IMR-90 (cell line): ENCODE measurements at regions not wholly inside any gene's neighbourhood (a gene's known extent, or its start where the extent isn't known, plus 50 kb on each side); places are given as distances from the start of the nearest gene placed in this dataset.
A peak's percentile ranks its signal among the peaks of the same experiment; 100 is the strongest.

Experiments
- ATAC-seq: fragments of 200-7000 bp; cut with Tn5 transposase; 2 replicates; pipeline ENCODE4 v1.9.1; 2020; ENCODE audit warnings: low read depth, mild to moderate bottlenecking, moderate library complexity
- BruUV-seq: library from RNA; stranded (reverse); fragments of 400-500 nt; replicated peaks from 2 replicates; lab custom pipeline; 2021; lab: Mats Ljungman, UMichigan
- CTCF ChIA-PET: fragments of 300-600 bp; formaldehyde crosslinking; extraction: SDS; loops from one replicate; lab custom pipeline; 2021; ENCODE audit warnings: antibody characterized with exemption; lab: Yijun Ruan, JAX
- POLR2A ChIA-PET: fragments of 300-600 bp; sonication (Branson Sonifier 250); formaldehyde crosslinking; loops from one replicate; lab custom pipeline; 2022; ENCODE audit warnings: antibody characterized with exemption; ENCODE audit not compliant: unreplicated experiment; lab: Charles Lee
- DNase-seq: peaks from one replicate; pipeline ENCODE4 v3.0.0; 2013
- H2AFZ ChIP-seq: replicated peaks from 2 replicates; pipeline ENCODE3; 2013; ENCODE audit warnings: low read length, mild to moderate bottlenecking; ENCODE audit not compliant: poor library complexity
- H2AK5ac ChIP-seq: 2 replicates; pipeline ENCODE4 v1.6.1; 2013; ENCODE audit warnings: low read depth, low read length, inconsistent platforms
- H2AK9ac ChIP-seq: replicated peaks from 2 replicates; pipeline ENCODE3; 2013; ENCODE audit warnings: mild to moderate bottlenecking, low read depth, low read length, moderate library complexity; ENCODE audit not compliant: poor library complexity
- H2BK120ac ChIP-seq: 2 replicates; pipeline ENCODE4 v1.6.1; 2013; ENCODE audit warnings: low read depth, low read length, inconsistent platforms
- H2BK15ac ChIP-seq: 3 replicates; pipeline ENCODE4 v1.6.1; 2013; ENCODE audit warnings: low read depth, low read length, inconsistent platforms
- H2BK20ac ChIP-seq: 2 replicates; pipeline ENCODE4 v1.6.1; 2013; ENCODE audit warnings: low read depth, mild to moderate bottlenecking, inconsistent platforms, low read length, moderate library complexity
- H2BK5ac ChIP-seq: 2 replicates; pipeline ENCODE4 v1.6.1; 2013; ENCODE audit warnings: mild to moderate bottlenecking, low read depth, low read length, inconsistent platforms; ENCODE audit not compliant: poor library complexity, severe bottlenecking
- H3K14ac ChIP-seq: replicated peaks from 2 replicates; pipeline ENCODE4 v1.6.1; 2013; ENCODE audit warnings: low read depth, low read length, inconsistent platforms
- H3K18ac ChIP-seq: 2 replicates; pipeline ENCODE4 v1.6.1; 2013; ENCODE audit warnings: low read depth, low read length, control low read depth
- H3K23ac ChIP-seq: 2 replicates; pipeline ENCODE4 v1.6.1; 2013; ENCODE audit warnings: low read depth, low read length, inconsistent platforms
- H3K27ac ChIP-seq: 2 replicates; pipeline ENCODE4 v1.5.1; 2013; ENCODE audit warnings: mild to moderate bottlenecking, control low read depth, low read length; ENCODE audit not compliant: insufficient read depth
- H3K27me3 ChIP-seq: 2 replicates; pipeline ENCODE4 v1.6.1; 2013; ENCODE audit warnings: low read length; ENCODE audit not compliant: control insufficient read depth, insufficient read depth
- H3K36me3 ChIP-seq: 2 replicates; pipeline ENCODE4 v1.6.1; 2013; ENCODE audit warnings: low read length, mixed read lengths; ENCODE audit not compliant: control insufficient read depth, insufficient read depth
- H3K4ac ChIP-seq: 2 replicates; pipeline ENCODE4 v1.6.1; 2013; ENCODE audit warnings: low read depth, low read length, inconsistent platforms
- H3K4me1 ChIP-seq: 2 replicates; pipeline ENCODE4 v1.6.1; 2013; ENCODE audit warnings: low read length, mixed read lengths; ENCODE audit not compliant: control insufficient read depth, insufficient read depth
- H3K4me2 ChIP-seq: 2 replicates; pipeline ENCODE4 v1.6.1; 2013; ENCODE audit warnings: low read depth, mild to moderate bottlenecking, control low read depth, low read length, moderate library complexity
- H3K4me3 ChIP-seq: 2 replicates; pipeline ENCODE4 v1.5.1; 2013; ENCODE audit warnings: low read depth, mild to moderate bottlenecking, control low read depth, low read length, moderate library complexity; ENCODE audit not compliant: insufficient read depth
- H3K56ac ChIP-seq: 2 replicates; pipeline ENCODE4 v1.6.1; 2013; ENCODE audit warnings: low read length, inconsistent platforms; ENCODE audit not compliant: insufficient read depth; ENCODE audit errors: extremely low read depth
- H3K79me1 ChIP-seq, 2 experiments: 2 replicates each; pipeline ENCODE4 v1.6.1; 2013; ENCODE audit warnings: low read length in 2 of 2, inconsistent platforms in 1 of 2, low read depth in 1 of 2
- H3K9ac ChIP-seq: 2 replicates; pipeline ENCODE4 v1.6.1; 2013; ENCODE audit warnings: low read depth, low read length, control low read depth
- H3K9me1 ChIP-seq: 2 replicates; pipeline ENCODE4 v1.6.1; 2013; ENCODE audit warnings: low read length, inconsistent platforms; ENCODE audit not compliant: insufficient read depth
- H3K9me3 ChIP-seq: 2 replicates; pipeline ENCODE4 v1.6.1; 2013; ENCODE audit warnings: low read length; ENCODE audit not compliant: control insufficient read depth, insufficient read depth
- H4K20me1 ChIP-seq: 2 replicates; pipeline ENCODE4 v1.6.1; 2013; ENCODE audit warnings: low read length, inconsistent platforms; ENCODE audit not compliant: insufficient read depth
- H4K5ac ChIP-seq: 2 replicates; pipeline ENCODE4 v1.6.1; 2013; ENCODE audit warnings: mild to moderate bottlenecking, low read depth, low read length, control low read depth
- H4K8ac ChIP-seq, 2 experiments: 2 replicates each; pipeline ENCODE4 v1.6.1; 2013; ENCODE audit warnings: low read depth in 2 of 2, low read length in 2 of 2, control low read depth in 1 of 2, inconsistent platforms in 1 of 2
- H4K91ac ChIP-seq: 2 replicates; pipeline ENCODE4 v1.6.1; 2013; ENCODE audit warnings: low read depth, low read length, inconsistent platforms; ENCODE audit not compliant: insufficient read depth
- MAFK ChIP-seq: IDR thresholded peaks from 2 replicates; pipeline ENCODE4 v1.6.1; 2012; ENCODE audit warnings: low read depth, low read length, improper control_type of control experiment
- RAD21 ChIP-seq: IDR thresholded peaks from 2 replicates; pipeline ENCODE4 v1.6.1; 2012; ENCODE audit warnings: low read length, improper control_type of control experiment
- SMC3 ChIP-seq: fragments of 150-350 bp; IDR thresholded peaks from 2 replicates; pipeline ENCODE4 v1.6.1; 2016; ENCODE audit warnings: low read depth, mild to moderate bottlenecking, antibody characterized with exemption, low read length, moderate library complexity
- WGBS, 2 experiments: methylation state at CpG; one replicate each; pipeline versions ENCODE4 v1.1.5 to v1.1.7; 2013; ENCODE audit warnings: missing lambda C conversion rate in 2 of 2; ENCODE audit not compliant: insufficient read length in 1 of 2; ENCODE audit errors: extremely low coverage in 2 of 2; 5-methylcytosine and 5-hydroxymethylcytosine counted together
- dilution Hi-C: fragments of 300-500 bp; cut with HindIII; formaldehyde crosslinking; loops from one replicate; pipeline ENCODE4 v1.14.3; 2018; ENCODE audit warnings: low sequenced_read_pairs; ENCODE audit not compliant: unreplicated experiment
- in situ Hi-C: fragments of 300-500 bp; cut with MboI; formaldehyde crosslinking; loops from 3 replicates; pipeline ENCODE4 v1.14.3; 2019; ENCODE audit warnings: low sequenced_read_pairs, inconsistent platforms, mixed read lengths
- intact Hi-C: fragments of 100-400 bp; cut with micrococcal nuclease; formaldehyde crosslinking; loops from 2 replicates; pipeline ENCODE4 v1.10.0; 2022
- TF ChIP-seq, protein P1 (sequence below): conservative IDR thresholded peaks from 2 replicates; pipeline ENCODE4 v1.5.1; 2012; ENCODE audit warnings: mild to moderate bottlenecking, low read depth, low read length, improper control_type of control experiment

DNA sequence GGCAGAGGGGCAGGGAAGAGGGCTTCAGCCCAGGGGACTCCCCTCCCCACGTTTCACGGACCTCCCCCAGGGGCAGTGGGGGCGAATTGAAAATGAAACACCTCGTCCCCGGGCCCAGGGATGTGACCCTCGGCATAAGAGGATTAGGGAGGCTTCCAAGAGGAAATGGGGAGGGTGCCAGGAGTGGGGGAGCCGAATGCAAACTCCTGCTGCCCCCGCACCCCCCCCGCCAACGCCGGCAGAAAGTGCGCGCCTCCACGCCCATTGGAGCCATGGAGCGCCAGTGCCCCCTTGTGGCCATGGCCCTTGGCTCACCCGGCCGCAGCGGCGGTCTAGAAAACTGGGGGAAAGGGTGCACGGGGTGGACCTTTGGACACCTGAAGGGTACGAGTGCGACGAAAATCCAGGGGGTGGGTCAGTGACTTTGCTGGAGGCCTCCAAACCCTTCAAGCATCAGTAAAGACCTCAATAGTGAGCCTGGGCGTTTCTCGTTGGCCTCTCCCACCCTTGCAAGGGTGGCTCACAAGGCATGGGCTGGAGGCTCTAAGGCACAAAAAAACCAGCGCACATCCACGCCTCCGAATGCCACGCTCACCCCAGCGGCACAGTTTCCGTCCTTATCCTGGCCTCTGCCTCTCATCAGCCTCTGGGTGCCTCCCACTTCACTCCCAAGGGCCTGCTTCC, 120.8 kb upstream of the PJA1 start:
- peak overlapping the region; percentile 47; the same call in 1 of the 2 replicates for H3K4me2 ChIP-seq
- no CpG with 5 or more reads among the region's 31 CpGs for WGBS, 2 experiments
- H2BK120ac ChIP-seq: no peak overlapping the region
- in situ Hi-C loops: no loop called here
- no peak overlapping the region for H3K23ac ChIP-seq
- no TSS peak for BruUV-seq
- H2BK20ac ChIP-seq: no peak overlapping the region
- CTCF ChIA-PET: interaction anchor here (0.7 kb wide), 1 partner anchor 1906 kb away, joined by 3 read pairs; no protein-coding TSS in a partner anchor
- peak; percentile 80 for ATAC-seq
- H3K9ac ChIP-seq: no peak overlapping the region
- peak overlapping the region; percentile 23; the same call in 1 of the 2 replicates for H3K4me3 ChIP-seq
- no peak overlapping the region for H3K27ac ChIP-seq
- H2BK5ac ChIP-seq: no peak overlapping the region
- intact Hi-C loops: loop anchor here (1.0 to 10.0 kb wide), 7 partner anchors 63 to 1101 kb away; no protein-coding TSS in a partner anchor
- H4K8ac ChIP-seq: no peak overlapping the region
- no peak overlapping the region for H2AK5ac ChIP-seq
- POLR2A ChIA-PET: no interaction called here
- peaks cover 41% of the 10 kb centered on the region for H3K27me3 ChIP-seq
- peak; percentile 65 for TF ChIP-seq SMC3
- no peak for TF ChIP-seq MAFK
- TF ChIP-seq, protein P1, sequence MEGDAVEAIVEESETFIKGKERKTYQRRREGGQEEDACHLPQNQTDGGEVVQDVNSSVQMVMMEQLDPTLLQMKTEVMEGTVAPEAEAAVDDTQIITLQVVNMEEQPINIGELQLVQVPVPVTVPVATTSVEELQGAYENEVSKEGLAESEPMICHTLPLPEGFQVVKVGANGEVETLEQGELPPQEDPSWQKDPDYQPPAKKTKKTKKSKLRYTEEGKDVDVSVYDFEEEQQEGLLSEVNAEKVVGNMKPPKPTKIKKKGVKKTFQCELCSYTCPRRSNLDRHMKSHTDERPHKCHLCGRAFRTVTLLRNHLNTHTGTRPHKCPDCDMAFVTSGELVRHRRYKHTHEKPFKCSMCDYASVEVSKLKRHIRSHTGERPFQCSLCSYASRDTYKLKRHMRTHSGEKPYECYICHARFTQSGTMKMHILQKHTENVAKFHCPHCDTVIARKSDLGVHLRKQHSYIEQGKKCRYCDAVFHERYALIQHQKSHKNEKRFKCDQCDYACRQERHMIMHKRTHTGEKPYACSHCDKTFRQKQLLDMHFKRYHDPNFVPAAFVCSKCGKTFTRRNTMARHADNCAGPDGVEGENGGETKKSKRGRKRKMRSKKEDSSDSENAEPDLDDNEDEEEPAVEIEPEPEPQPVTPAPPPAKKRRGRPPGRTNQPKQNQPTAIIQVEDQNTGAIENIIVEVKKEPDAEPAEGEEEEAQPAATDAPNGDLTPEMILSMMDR: peak; percentile 73
- TF ChIP-seq RAD21: peak; percentile 79
- H3K9me3 ChIP-seq: no peaks in the 10 kb centered on the region
- H3K4me1 ChIP-seq: peaks cover 3% of the 10 kb centered on the region; the same call in 1 of the 2 replicates
- no peak overlapping the region for H3K56ac ChIP-seq
- no peak overlapping the region for H3K18ac ChIP-seq
- no peaks in the 10 kb centered on the region for H3K9me1 ChIP-seq
- H4K5ac ChIP-seq: no peak overlapping the region
- H3K4ac ChIP-seq: no peak overlapping the region
- no peaks in the 10 kb centered on the region for H3K79me1 ChIP-seq
- no peak overlapping the region for H2BK15ac ChIP-seq
- H4K91ac ChIP-seq: no peak overlapping the region
- H3K36me3 ChIP-seq: no peaks in the 10 kb centered on the region
- no peak for DNase-seq
- H2AFZ ChIP-seq: peak overlapping the region; percentile 81
- H4K20me1 ChIP-seq: no peaks in the 10 kb centered on the region
- dilution Hi-C loops: no loop called here
- peak overlapping the region; percentile 60 for H2AK9ac ChIP-seq
- H3K14ac ChIP-seq: no peak overlapping the region
